ENCODE measurements at regions not wholly inside any gene's neighbourhood (a gene's known extent, or its start where the extent isn't known, plus 50 kb on each side); places are given as distances from the start of the nearest gene placed in this dataset.

- TF ChIP-seq EZH2 (IDR thresholded peaks at IDR 0.05; ENCODE audit: insufficient read depth, poor library complexity, severe bottlenecking), result no peak
- TF ChIP-seq EZH2phosphoT487 (IDR thresholded peaks at IDR 0.05; ENCODE audit: insufficient read depth, low read depth), result no peak
These were observed 111.6 kb upstream of the WDR17 start for GRCh38 chr4:175953960-175954521.

Data from GM23248 (cell line).